WTC11 (cell line): ENCODE measurements at regions not wholly inside any gene's neighbourhood (a gene's known extent, or its start where the extent isn't known, plus 50 kb on each side); places are given as distances from the start of the nearest gene placed in this dataset.

ENCODE experiments used
- CTCF ChIP-seq: fragments of 200-600 bp; IDR thresholded peaks from 2 replicates; pipeline ENCODE4 v1.8.0; 2022; ENCODE audit warnings: antibody characterized with exemption
- E2F1 ChIP-seq: sonication (generic); formaldehyde crosslinking; IDR thresholded peaks from 2 replicates; pipeline ENCODE4 v1.8.0; 2022; ENCODE audit warnings: mild to moderate bottlenecking, missing genetic modification reagents
- ELF4 ChIP-seq: sonication (generic); formaldehyde crosslinking; IDR thresholded peaks from 2 replicates; pipeline ENCODE4 v1.8.1; 2022; ENCODE audit warnings: low read depth, mild to moderate bottlenecking, moderate library complexity, missing genetic modification reagents
- MAX ChIP-seq: sonication (generic); formaldehyde crosslinking; IDR thresholded peaks from 2 replicates; pipeline ENCODE4 v1.8.0; 2022; ENCODE audit warnings: mild to moderate bottlenecking, missing genetic modification reagents
- NR1H2 ChIP-seq: sonication (generic); formaldehyde crosslinking; IDR thresholded peaks from 2 replicates; pipeline ENCODE4 v1.9.0; 2021; ENCODE audit warnings: mild to moderate bottlenecking, moderate library complexity, missing genetic modification reagents

DNA sequence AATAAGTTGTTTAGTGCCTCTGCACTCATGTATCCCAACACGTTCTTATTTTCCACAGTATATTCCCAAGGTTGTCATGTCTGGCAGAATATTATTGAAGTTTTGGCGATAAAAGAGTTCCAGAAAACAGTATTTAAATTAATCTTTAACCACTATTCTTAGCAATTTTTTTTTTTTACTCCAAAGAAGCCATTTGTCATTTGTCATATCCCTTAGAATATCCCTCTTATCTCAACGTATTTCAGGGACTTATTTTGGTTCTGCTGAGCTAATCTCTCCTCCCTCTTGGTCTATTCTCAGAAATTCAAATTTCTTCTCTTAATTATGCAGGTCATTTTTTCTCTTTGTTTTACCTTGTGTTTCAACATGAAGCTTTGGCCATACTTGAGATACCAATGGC is 643.4 kb downstream of the ANKRD7 start:
- TF ChIP-seq CTCF (no peak), MAX (CRISPR knock-in tag) (no peak), NR1H2 (CRISPR knock-in tag) (no peak), E2F1 (CRISPR knock-in tag) (no peak), ELF4 (CRISPR knock-in tag) (no peak)
